ENCODE measurements at regions not wholly inside any gene's neighbourhood (a gene's known extent, or its start where the extent isn't known, plus 50 kb on each side); places are given as distances from the start of the nearest gene placed in this dataset.

- TF ChIP-seq CTCF (IDR thresholded peaks at IDR 0.05 in 4 of 5, conservative IDR thresholded peaks at IDR 0.05 in 1 of 5) = no peak
- TF ChIP-seq POLR2A (IDR thresholded peaks at IDR 0.05) = no peak
Measured at GRCh38 chr10:80701706-80702105, 164.0 kb downstream of the SH2D4B start.
